ENCODE measurements at regions not wholly inside any gene's neighbourhood (a gene's known extent, or its start where the extent isn't known, plus 50 kb on each side); places are given as distances from the start of the nearest gene placed in this dataset.

GRCh38 chr5:120345947-120346346 is 118.2 kb upstream of the PRR16 start:
- no peak for TF ChIP-seq CTCF (tag by site-specific recombination; IDR thresholded peaks at IDR 0.05)
- no peak for TF ChIP-seq BCL11A (tag by site-specific recombination; IDR thresholded peaks at IDR 0.05; ENCODE audit: low read depth)
- no peak for TF ChIP-seq ZNF677 (tag by site-specific recombination; IDR thresholded peaks at IDR 0.05)
- no peak for TF ChIP-seq ZNF146 (tag by site-specific recombination; IDR thresholded peaks at IDR 0.05)
- TF ChIP-seq ZNF639 (tag by site-specific recombination; IDR thresholded peaks at IDR 0.05) = no peak
- no peak for TF ChIP-seq GLI4 (tag by site-specific recombination; IDR thresholded peaks at IDR 0.05)
- TF ChIP-seq PRDM4 (tag by site-specific recombination; IDR thresholded peaks at IDR 0.05) = no peak
- no peak for TF ChIP-seq GLIS2 (tag by site-specific recombination; IDR thresholded peaks at IDR 0.05)
- TF ChIP-seq ZNF76 (tag by site-specific recombination; IDR thresholded peaks at IDR 0.05; ENCODE audit: borderline replicate concordance, low read depth) = no peak
- no peak for TF ChIP-seq ZNF830 (tag by site-specific recombination; IDR thresholded peaks at IDR 0.05; ENCODE audit: low read depth)
- TF ChIP-seq GFI1B (tag by site-specific recombination; IDR thresholded peaks at IDR 0.05) = no peak
- TF ChIP-seq ZNF121 (tag by site-specific recombination; IDR thresholded peaks at IDR 0.05) = no peak

All from HEK293 (cell line).